Fibroblast of the aortic adventitia (primary cell): ENCODE measurements at regions not wholly inside any gene's neighbourhood (a gene's known extent, or its start where the extent isn't known, plus 50 kb on each side); places are given as distances from the start of the nearest gene placed in this dataset.

Experiments used
- DNase-seq: peaks from one replicate; pipeline ENCODE4 v3.0.0-alpha.2; 2010; ENCODE audit warnings: low read depth
- H3K4me3 ChIP-seq: 2 replicates; pipeline ENCODE4 v1.5.1; 2011; ENCODE audit warnings: low read depth, mild to moderate bottlenecking, control low read depth, low read length, moderate library complexity
- TF ChIP-seq, protein P1 (sequence below): IDR thresholded peaks from 2 replicates; pipeline ENCODE4 v1.5.1; 2011; ENCODE audit warnings: mild to moderate bottlenecking, low read length, control low read depth, inconsistent platforms; ENCODE audit not compliant: insufficient read depth

DNA sequence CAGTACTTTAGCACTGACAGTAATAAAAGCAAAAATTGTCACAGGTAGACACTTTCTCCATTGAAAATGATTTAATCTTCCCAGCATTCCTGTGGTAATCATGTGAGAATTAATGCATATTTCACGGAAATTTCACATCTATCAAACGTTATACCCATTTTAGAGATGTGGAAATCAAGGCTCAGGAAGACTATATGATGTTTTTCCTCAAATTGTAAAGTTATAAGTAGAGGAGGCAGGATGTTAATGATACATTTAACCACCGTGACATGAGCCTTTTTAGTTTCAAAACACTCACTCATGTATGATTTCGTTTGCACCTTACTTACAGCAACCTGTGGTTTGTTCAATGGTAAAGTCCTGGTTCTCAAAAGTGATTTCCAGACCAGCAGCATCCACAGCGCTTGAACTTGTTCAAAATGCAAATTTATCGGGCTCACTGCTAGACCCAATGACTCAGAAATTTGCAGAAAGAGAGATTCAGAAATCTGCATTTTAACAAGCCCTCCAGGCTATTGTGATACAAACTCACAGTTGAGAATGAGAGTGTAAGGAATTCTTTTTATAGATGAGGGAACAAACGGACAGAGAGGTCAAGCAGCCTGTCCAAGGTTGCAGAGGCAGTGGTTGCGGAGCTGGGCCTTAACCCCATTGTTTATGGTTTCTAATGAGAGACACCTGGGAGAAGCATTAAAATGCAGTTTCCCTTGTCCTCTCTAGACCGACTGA lies 654.8 kb upstream of the TBX3 start:
- no peak overlapping the region for H3K4me3 ChIP-seq
- DNase-seq: no peak
- TF ChIP-seq, protein P1, sequence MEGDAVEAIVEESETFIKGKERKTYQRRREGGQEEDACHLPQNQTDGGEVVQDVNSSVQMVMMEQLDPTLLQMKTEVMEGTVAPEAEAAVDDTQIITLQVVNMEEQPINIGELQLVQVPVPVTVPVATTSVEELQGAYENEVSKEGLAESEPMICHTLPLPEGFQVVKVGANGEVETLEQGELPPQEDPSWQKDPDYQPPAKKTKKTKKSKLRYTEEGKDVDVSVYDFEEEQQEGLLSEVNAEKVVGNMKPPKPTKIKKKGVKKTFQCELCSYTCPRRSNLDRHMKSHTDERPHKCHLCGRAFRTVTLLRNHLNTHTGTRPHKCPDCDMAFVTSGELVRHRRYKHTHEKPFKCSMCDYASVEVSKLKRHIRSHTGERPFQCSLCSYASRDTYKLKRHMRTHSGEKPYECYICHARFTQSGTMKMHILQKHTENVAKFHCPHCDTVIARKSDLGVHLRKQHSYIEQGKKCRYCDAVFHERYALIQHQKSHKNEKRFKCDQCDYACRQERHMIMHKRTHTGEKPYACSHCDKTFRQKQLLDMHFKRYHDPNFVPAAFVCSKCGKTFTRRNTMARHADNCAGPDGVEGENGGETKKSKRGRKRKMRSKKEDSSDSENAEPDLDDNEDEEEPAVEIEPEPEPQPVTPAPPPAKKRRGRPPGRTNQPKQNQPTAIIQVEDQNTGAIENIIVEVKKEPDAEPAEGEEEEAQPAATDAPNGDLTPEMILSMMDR: no peak

DNA sequence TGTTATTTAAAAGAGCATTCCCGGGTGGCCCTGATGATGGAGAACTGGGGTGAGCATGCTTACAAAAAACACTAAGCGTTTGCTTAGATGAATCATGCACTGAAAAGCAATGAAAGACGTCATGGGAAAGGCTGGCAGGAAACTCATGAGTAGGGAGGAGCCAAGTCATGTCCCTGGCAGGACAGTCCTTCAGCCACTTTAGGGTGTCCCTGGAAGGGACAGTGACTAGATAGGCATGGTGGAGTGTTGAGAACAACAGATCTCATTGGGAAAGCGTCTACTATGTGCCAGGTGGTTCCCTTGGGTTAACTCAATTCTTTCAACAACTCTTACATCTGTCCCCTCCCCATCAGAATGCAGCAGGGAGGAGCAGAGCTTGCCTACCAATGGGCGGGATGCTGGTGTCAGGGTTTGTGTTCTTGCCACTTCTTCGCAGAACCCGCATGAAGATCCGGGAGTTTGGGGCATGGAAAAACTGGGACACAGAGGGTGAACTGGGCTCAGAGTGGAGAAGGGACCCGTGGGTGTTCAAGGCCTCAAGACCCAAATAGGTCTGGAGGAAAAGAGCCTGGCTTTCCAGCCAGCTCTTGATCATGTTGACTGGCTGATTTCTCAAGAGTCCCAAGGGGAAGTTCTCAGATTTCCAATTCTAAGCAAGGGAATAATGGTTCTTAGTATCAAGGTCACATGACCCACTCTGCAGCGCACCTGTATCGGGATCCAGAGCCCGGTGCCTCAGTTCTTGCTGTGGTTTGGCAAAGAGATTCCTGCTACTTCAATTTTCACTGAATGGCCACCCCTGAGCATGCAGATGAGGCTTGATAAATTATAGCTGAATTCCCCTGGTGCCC lies 653.9 kb upstream of the TBX3 start:
- H3K4me3 ChIP-seq: no peak overlapping the region
- DNase-seq: peak; percentile 87
- TF ChIP-seq, protein P1: no peak

DNA sequence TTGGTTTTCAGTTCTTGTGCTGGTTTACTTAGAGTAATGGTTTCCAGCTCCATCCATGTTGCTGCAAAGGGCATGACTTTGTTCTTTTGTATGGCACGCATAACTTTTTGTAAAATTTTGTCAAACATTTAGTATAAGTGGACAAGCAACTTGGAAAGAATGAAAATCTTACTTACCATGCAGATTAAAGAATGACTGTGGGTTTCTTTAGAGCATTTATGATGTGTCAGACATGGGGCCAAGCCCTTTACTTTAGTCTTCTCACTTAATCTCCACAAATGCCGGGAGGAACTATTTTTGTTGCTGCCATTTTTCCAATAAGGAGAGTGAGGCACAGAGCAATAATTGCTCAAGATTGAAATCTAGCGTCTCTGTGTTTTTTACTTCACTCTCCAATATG lies 652.5 kb upstream of the TBX3 start:
- no peak overlapping the region for H3K4me3 ChIP-seq
- no peak for DNase-seq
- TF ChIP-seq, protein P1: no peak

DNA sequence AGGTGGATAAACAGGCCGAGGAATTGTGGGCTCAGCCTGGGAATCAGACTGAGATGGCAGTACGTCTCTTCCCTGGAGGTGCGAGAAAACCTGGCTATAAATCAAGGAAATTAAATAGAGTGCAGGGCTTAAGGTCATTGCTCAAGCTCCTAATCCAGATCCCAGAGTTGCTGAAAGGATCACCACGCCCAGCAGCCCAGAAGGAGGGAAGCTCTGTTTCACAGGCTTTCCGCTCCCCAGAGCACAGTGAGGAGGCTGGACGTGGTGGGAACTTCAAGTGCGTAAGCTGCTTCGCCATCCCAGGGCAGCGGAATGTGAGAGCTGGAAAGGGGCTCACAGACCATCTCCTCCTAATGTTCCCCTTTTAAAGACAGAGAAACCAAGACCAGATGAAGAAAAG lies 651.6 kb upstream of the TBX3 start:
- DNase-seq: no peak
- TF ChIP-seq, protein P1: no peak
- H3K4me3 ChIP-seq: no peak overlapping the region

DNA sequence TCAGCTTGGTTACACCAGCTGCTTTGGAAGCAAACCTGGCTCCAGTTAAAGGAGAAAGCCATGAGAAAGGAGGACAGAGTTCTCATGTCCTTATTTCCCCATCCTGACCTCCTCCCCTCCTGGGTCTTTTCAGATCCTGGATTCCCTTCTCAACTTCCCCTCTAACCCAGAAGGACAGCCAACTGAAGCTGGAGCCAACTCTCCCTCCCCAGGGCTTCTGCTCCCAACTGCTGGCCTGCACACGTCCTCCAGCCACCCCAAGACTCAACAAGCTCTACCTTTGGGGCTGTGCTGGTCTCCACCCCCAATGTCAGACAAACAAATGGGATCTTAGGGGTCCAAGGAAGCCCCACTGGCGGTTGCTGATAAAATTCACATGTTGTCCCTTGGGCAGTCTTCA lies 651.1 kb upstream of the TBX3 start:
- TF ChIP-seq, protein P1: no peak
- H3K4me3 ChIP-seq: no peak overlapping the region
- DNase-seq: no peak

DNA sequence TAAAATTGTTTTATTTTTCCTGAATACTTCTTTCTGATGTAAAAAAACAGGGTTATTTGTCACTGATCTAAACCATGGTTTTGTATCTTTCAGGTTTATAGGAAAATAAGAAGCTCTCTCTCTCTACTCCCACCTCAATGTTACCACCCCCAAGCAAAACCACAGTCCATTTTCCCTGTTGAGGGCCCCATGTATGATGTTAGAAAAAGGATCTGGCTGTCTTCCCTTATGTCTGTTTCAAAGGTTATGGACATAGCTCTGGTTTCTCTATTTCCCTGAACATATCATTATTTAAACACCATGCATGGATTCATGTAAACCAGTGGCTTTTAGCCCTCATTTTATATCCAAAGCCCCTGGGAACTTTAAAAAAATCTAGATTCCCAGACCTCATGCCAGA lies 649.0 kb upstream of the TBX3 start:
- no peak for DNase-seq
- TF ChIP-seq, protein P1: no peak
- no peak overlapping the region for H3K4me3 ChIP-seq
